ENCODE measurements at regions not wholly inside any gene's neighbourhood (a gene's known extent, or its start where the extent isn't known, plus 50 kb on each side); places are given as distances from the start of the nearest gene placed in this dataset.

GRCh38 chr9:17064558-17064957 lies 70.3 kb upstream of the CNTLN start:
- DNase-seq (ENCODE audit: low spot score): no peak
- no peak overlapping the region for H2AFZ ChIP-seq (ENCODE audit: low read length)
- no peaks in the 10 kb centered on the region for H3K27me3 ChIP-seq (ENCODE audit: control insufficient read depth in 1 of 2, insufficient read depth in 2 of 2, low read length in 2 of 2)
- intact Hi-C loops (cut with micrococcal nuclease; ENCODE audit: unreplicated experiment) (no loop called here), in situ Hi-C loops (cut with HindIII; ENCODE audit: extremely low pct_ligation_motif_present, low pct_unique_long_range_greater_than_20kb) (no loop called here)
- H3K9ac ChIP-seq (ENCODE audit: insufficient read depth, low read depth, low read length): no peak overlapping the region
- no peak overlapping the region for H3K27ac ChIP-seq (ENCODE audit: extremely low read length, insufficient read depth, low read length)
- TF ChIP-seq ZNF792 (CRISPR knock-in tag; IDR thresholded peaks at IDR 0.05): no peak
- no peaks in the 10 kb centered on the region for H3K9me3 ChIP-seq (ENCODE audit: low read length)
- no peak overlapping the region for H3K4me3 ChIP-seq (replicated peaks in 1 of 3; ENCODE audit: insufficient read depth in 1 of 3, low read depth in 2 of 3, low read length in 3 of 3)
- no peak for FAIRE-seq
- no peak overlapping the region for H3K4me2 ChIP-seq (ENCODE audit: low read depth, low read length)
- 0% methylated on average over 1 of the region's 1 CpG for WGBS (ENCODE audit: low lambda C conversion rate)
- no peaks in the 10 kb centered on the region for H4K20me1 ChIP-seq (ENCODE audit: insufficient read depth, low read length)
- no peaks in the 10 kb centered on the region for H3K4me1 ChIP-seq (ENCODE audit: insufficient read depth, low read length)
- ChIA-PET CTCF (ENCODE audit: low intra/inter-chr PET ratio, low total read pairs) (no interaction called here), POLR2A (no interaction called here)
- BruUV-seq (replicated peaks): no TSS peak
- ATAC-seq: no peak
- H3K79me2 ChIP-seq (ENCODE audit: insufficient read depth, low read length): no peaks in the 10 kb centered on the region
- H3K36me3 ChIP-seq (replicated peaks in 1 of 2; ENCODE audit: control insufficient read depth in 1 of 2, insufficient read depth in 2 of 2, low read length in 2 of 2): no peaks in the 10 kb centered on the region

- H3K4me3 ChIP-seq (replicated peaks in 1 of 3; ENCODE audit: insufficient read depth in 1 of 3, low read depth in 2 of 3, low read length in 3 of 3): no peak overlapping the region
- TF ChIP-seq SMC3 (IDR thresholded peaks at IDR 0.05; ENCODE audit: low read length) (peak; percentile 53; the same call in 1 of the 2 replicates), ZNF468 (CRISPR knock-in tag; IDR thresholded peaks at IDR 0.05) (no peak), CTCF (CRISPR knock-in tag; IDR thresholded peaks at IDR 0.05) (peak; percentile 78), STAG1 (CRISPR knock-in tag; IDR thresholded peaks at IDR 0.05) (peak; percentile 77), CBX2 (IDR thresholded peaks at IDR 0.05; ENCODE audit: low read depth, low read length) (no peak), CBX2 (CRISPR knock-in tag; IDR thresholded peaks at IDR 0.05; ENCODE audit: low read depth) (no peak), ZNF281 (CRISPR knock-in tag; IDR thresholded peaks at IDR 0.05; ENCODE audit: borderline replicate concordance) (no peak)
- no peaks in the 10 kb centered on the region for H3K9me3 ChIP-seq (ENCODE audit: low read length)
- no peaks in the 10 kb centered on the region for H4K20me1 ChIP-seq (ENCODE audit: insufficient read depth, low read length)
- no peaks in the 10 kb centered on the region for H3K4me1 ChIP-seq (ENCODE audit: insufficient read depth, low read length)
- in situ Hi-C loops (cut with HindIII; ENCODE audit: extremely low pct_ligation_motif_present, low pct_unique_long_range_greater_than_20kb): no loop called here
- no peaks in the 10 kb centered on the region for H3K27me3 ChIP-seq (ENCODE audit: control insufficient read depth in 1 of 2, insufficient read depth in 2 of 2, low read length in 2 of 2)
- H3K36me3 ChIP-seq (replicated peaks in 1 of 2; ENCODE audit: control insufficient read depth in 1 of 2, insufficient read depth in 2 of 2, low read length in 2 of 2): no peaks in the 10 kb centered on the region
- H3K9ac ChIP-seq (ENCODE audit: insufficient read depth, low read depth, low read length): no peak overlapping the region
- H2AFZ ChIP-seq (ENCODE audit: low read length): no peak overlapping the region
- peak; percentile 45 for DNase-seq (ENCODE audit: low spot score)
- WGBS (ENCODE audit: low lambda C conversion rate): 0% methylated on average over 2 of the region's 2 CpGs
- no peak overlapping the region for H3K4me2 ChIP-seq (ENCODE audit: low read depth, low read length)
- ChIA-PET CTCF (ENCODE audit: low intra/inter-chr PET ratio, low total read pairs) (interaction anchor here (2.0 kb wide), 1 partner anchor 400 kb away, joined by 15 read pairs; no protein-coding TSS in a partner anchor), POLR2A (no interaction called here)
- BruUV-seq (replicated peaks): no TSS peak
- ATAC-seq: peak; percentile 98
- intact Hi-C loops (cut with micrococcal nuclease; ENCODE audit: unreplicated experiment): loop anchor here (1.0 to 2.0 kb wide), 2 partner anchors 339 to 400 kb away; no protein-coding TSS in a partner anchor
- FAIRE-seq: peak; percentile 87
- H3K79me2 ChIP-seq (ENCODE audit: insufficient read depth, low read length): no peaks in the 10 kb centered on the region
- no peak overlapping the region for H3K27ac ChIP-seq (ENCODE audit: extremely low read length, insufficient read depth, low read length)
Measured at GRCh38 chr9:17063535-17064135, 71.2 kb upstream of the CNTLN start.
